Activated CD8-positive, alpha-beta T cell treated with anti-CD3 and anti-CD28 coated beads, Interleukin-2, amount 10 ng/mL, durations not matched to agents 7 days and 5 days (primary cell): ENCODE measurements at regions not wholly inside any gene's neighbourhood (a gene's known extent, or its start where the extent isn't known, plus 50 kb on each side); places are given as distances from the start of the nearest gene placed in this dataset.

Experiments
- ATAC-seq: fragments of 150-1000 bp; cut with Tn5 transposase; one replicate; pipeline ENCODE4 v1.10.0; 2021; ENCODE audit warnings: moderate library complexity
- CTCF ChIA-PET: fragments of 350-600 bp; sonication (Branson Sonifier 250); formaldehyde crosslinking; loops from one replicate; lab custom pipeline; 2021; ENCODE audit warnings: antibody characterized with exemption; lab: Charles Lee
- POLR2A ChIA-PET: fragments of 350-600 bp; sonication (Branson Sonifier 250); formaldehyde crosslinking; loops from one replicate; lab custom pipeline; 2021; ENCODE audit warnings: antibody characterized with exemption; lab: Charles Lee
- DNase-seq: peaks from one replicate; pipeline ENCODE4 v3.0.0-alpha.2; 2020
- H3K27ac Mint-ChIP-seq: one replicate; pipeline ENCODE4 v1.8.0; 2021; ENCODE audit warnings: mild to moderate bottlenecking, mixed read lengths
- H3K27me3 Mint-ChIP-seq: one replicate; pipeline ENCODE4 v1.8.0; 2021; ENCODE audit warnings: low read depth, mixed read lengths
- H3K36me3 Mint-ChIP-seq: one replicate; pipeline ENCODE4 v1.8.0; 2021; ENCODE audit warnings: low read depth, mixed read lengths
- H3K4me1 Mint-ChIP-seq: one replicate; pipeline ENCODE4 v1.8.0; 2021; ENCODE audit warnings: low read depth, mixed read lengths
- H3K4me3 Mint-ChIP-seq: one replicate; pipeline ENCODE4 v1.8.0; 2021; ENCODE audit warnings: mild to moderate bottlenecking, mixed read lengths
- H3K9me3 Mint-ChIP-seq: one replicate; pipeline ENCODE4 v1.8.0; 2022; ENCODE audit warnings: mixed read lengths; ENCODE audit not compliant: insufficient read depth

DNA sequence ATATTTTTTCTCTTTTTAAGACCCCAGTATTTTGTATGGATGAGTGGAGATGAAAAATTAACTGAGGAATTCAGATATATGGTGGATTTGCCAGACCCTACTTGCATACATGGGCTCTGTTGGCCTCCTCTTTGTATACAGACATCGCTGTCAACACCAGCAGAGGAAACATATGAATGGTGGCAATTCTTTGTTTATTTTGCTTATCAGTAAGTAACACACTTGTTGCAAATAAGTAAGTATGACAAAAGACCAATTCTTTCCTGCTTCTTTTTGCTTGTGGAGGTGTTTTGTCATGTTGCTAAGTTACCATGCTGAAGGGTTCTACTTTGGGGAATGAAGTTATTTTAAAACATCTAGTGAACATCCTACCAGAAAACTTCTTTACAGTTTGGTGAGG lies 298.2 kb downstream of the KIF4B start:
- no peak for ATAC-seq
- no peaks in the 10 kb centered on the region for H3K4me1 Mint-ChIP-seq
- CTCF ChIA-PET = no interaction called here
- POLR2A ChIA-PET = interaction anchor here (0.6 kb wide), 1 partner anchor 187 kb away, joined by 4 read pairs; no protein-coding TSS in a partner anchor
- no peak overlapping the region for H3K27ac Mint-ChIP-seq
- H3K9me3 Mint-ChIP-seq = no peaks in the 10 kb centered on the region
- no peaks in the 10 kb centered on the region for H3K27me3 Mint-ChIP-seq
- DNase-seq = no peak
- no peak overlapping the region for H3K4me3 Mint-ChIP-seq
- H3K36me3 Mint-ChIP-seq = no peaks in the 10 kb centered on the region

DNA sequence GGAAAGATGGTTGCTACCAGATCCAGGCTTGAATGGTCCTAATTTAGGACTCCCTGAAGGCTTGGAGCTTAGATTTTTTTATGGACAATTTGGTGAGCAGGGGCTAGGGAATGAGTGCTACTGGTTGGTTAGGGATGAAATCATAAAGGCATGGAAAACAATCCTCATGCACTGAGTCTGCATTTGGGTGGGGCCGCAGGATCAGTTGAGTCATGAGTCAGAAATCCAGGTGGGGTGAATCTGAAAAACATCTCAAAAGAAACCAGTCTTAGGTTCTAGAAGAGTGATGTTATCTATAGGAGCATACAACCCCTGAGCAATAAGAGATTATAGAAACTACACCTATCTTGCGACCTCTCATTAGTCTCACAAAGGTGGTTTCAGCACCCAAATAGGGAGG lies 300.0 kb downstream of the KIF4B start:
- no peak for DNase-seq
- H3K4me3 Mint-ChIP-seq = no peak overlapping the region
- H3K4me1 Mint-ChIP-seq = no peaks in the 10 kb centered on the region
- H3K27ac Mint-ChIP-seq = no peak overlapping the region
- H3K36me3 Mint-ChIP-seq = no peaks in the 10 kb centered on the region
- CTCF ChIA-PET = no interaction called here
- no peaks in the 10 kb centered on the region for H3K9me3 Mint-ChIP-seq
- no peak for ATAC-seq
- POLR2A ChIA-PET = no interaction called here
- no peaks in the 10 kb centered on the region for H3K27me3 Mint-ChIP-seq

GRCh38 chr5:155316070-155316714 lies 302.6 kb downstream of the KIF4B start:
- Mint-ChIP-seq H3K36me3 (no peaks in the 10 kb centered on the region), H3K27me3 (no peaks in the 10 kb centered on the region), H3K4me1 (no peaks in the 10 kb centered on the region), H3K27ac (no peak overlapping the region), H3K9me3 (no peaks in the 10 kb centered on the region), H3K4me3 (no peak overlapping the region)
- POLR2A ChIA-PET = no interaction called here
- CTCF ChIA-PET = no interaction called here
- ATAC-seq = no peak
- no peak for DNase-seq

DNA sequence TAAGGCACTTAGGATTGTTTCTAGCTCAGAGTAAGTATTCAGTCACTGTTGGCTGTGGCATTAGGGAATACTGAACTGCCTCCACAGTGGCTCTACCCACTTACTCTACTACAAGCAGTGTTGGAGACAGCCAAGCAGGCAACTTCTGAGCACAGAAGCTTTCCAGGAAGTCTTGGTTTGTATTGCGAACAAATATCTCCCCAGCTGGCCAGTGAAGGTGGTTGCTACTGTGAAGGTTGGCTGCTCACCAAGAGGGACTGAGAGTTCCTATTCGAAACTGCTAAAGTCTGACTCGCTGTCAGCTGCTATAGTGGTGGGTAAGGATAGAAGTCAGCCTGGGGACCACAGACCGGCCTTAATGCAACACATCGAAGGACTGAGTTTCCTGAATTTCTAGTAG lies 319.1 kb downstream of the KIF4B start:
- Mint-ChIP-seq H3K4me1 (no peaks in the 10 kb centered on the region), H3K36me3 (no peaks in the 10 kb centered on the region), H3K4me3 (no peak overlapping the region), H3K27ac (no peak overlapping the region), H3K9me3 (no peaks in the 10 kb centered on the region), H3K27me3 (no peaks in the 10 kb centered on the region)
- ATAC-seq (no peak), DNase-seq (no peak)
- ChIA-PET POLR2A (no interaction called here), CTCF (no interaction called here)

- ATAC-seq (no peak), DNase-seq (no peak)
- no peak overlapping the region for H3K4me3 Mint-ChIP-seq
- H3K36me3 Mint-ChIP-seq = no peaks in the 10 kb centered on the region
- H3K9me3 Mint-ChIP-seq = no peaks in the 10 kb centered on the region
- ChIA-PET CTCF (no interaction called here), POLR2A (no interaction called here)
- no peaks in the 10 kb centered on the region for H3K27me3 Mint-ChIP-seq
- H3K4me1 Mint-ChIP-seq = no peaks in the 10 kb centered on the region
- H3K27ac Mint-ChIP-seq = no peak overlapping the region
These were observed 329.4 kb downstream of the KIF4B start for GRCh38 chr5:155342956-155343355.

GRCh38 chr5:155343468-155343867 lies 329.9 kb downstream of the KIF4B start:
- CTCF ChIA-PET = no interaction called here
- Mint-ChIP-seq H3K36me3 (no peaks in the 10 kb centered on the region), H3K27me3 (no peaks in the 10 kb centered on the region), H3K4me1 (no peaks in the 10 kb centered on the region), H3K27ac (no peak overlapping the region), H3K4me3 (no peak overlapping the region), H3K9me3 (no peaks in the 10 kb centered on the region)
- DNase-seq (no peak), ATAC-seq (no peak)
- POLR2A ChIA-PET = no interaction called here

DNA sequence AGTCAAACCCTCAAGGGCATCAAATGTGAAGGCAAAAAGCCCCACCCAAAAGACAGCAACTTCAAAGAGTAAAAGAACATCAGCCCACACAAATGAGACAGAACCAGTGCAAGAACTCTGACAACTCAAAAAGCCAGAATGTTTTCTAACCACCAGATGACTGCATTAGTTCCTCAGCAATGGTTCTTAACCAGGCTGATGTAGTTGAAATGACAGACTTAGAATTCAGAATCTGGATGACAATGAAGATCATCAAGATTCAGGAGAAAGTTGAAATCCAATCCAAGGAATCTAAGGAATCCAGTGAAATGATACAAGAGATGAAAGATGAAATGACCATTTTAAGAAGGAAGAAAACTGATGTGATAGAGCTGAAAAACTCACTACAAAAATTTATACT lies 339.7 kb downstream of the KIF4B start:
- Mint-ChIP-seq H3K4me1 (no peaks in the 10 kb centered on the region), H3K4me3 (no peak overlapping the region), H3K27ac (no peak overlapping the region), H3K27me3 (no peaks in the 10 kb centered on the region), H3K36me3 (no peaks in the 10 kb centered on the region), H3K9me3 (peaks cover 7% of the 10 kb centered on the region)
- DNase-seq (no peak), ATAC-seq (no peak)
- POLR2A ChIA-PET = no interaction called here
- CTCF ChIA-PET = no interaction called here

- no peaks in the 10 kb centered on the region for H3K4me1 Mint-ChIP-seq
- CTCF ChIA-PET = no interaction called here
- no peak overlapping the region for H3K4me3 Mint-ChIP-seq
- no peaks in the 10 kb centered on the region for H3K27me3 Mint-ChIP-seq
- ATAC-seq (no peak), DNase-seq (no peak)
- POLR2A ChIA-PET = no interaction called here
- no peaks in the 10 kb centered on the region for H3K9me3 Mint-ChIP-seq
- H3K27ac Mint-ChIP-seq = no peak overlapping the region
- no peaks in the 10 kb centered on the region for H3K36me3 Mint-ChIP-seq
These were observed 352.5 kb downstream of the KIF4B start for GRCh38 chr5:155366096-155366495.

GRCh38 chr5:155367841-155368240 lies 354.3 kb downstream of the KIF4B start:
- CTCF ChIA-PET = no interaction called here
- H3K4me1 Mint-ChIP-seq = no peaks in the 10 kb centered on the region
- H3K27me3 Mint-ChIP-seq = no peaks in the 10 kb centered on the region
- no peak overlapping the region for H3K27ac Mint-ChIP-seq
- no peak overlapping the region for H3K4me3 Mint-ChIP-seq
- DNase-seq (no peak), ATAC-seq (no peak)
- POLR2A ChIA-PET = interaction anchor here (0.6 kb wide), 1 partner anchor 21 kb away, joined by 3 read pairs; no protein-coding TSS in a partner anchor
- peaks cover 4% of the 10 kb centered on the region for H3K9me3 Mint-ChIP-seq
- H3K36me3 Mint-ChIP-seq = no peaks in the 10 kb centered on the region

DNA sequence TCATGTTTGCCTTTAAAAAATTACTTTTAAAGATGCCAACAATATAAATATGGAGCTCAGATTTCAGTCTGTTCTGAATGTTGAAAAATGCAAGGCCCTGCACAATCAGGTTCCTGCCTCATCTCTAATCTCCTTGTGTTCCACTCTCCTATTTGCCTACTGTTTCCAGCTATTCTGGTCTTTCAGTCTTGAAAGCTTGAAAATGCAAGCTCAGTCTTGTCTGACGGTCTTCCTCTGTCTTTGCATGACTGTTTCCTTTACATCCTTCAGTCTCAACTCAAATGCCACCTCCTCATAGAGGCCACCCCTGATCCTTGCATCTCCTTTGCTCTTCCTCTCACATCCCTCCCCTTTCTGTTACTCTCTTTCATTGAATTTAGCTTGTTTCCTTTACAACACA lies 354.9 kb downstream of the KIF4B start:
- Mint-ChIP-seq H3K4me1 (no peaks in the 10 kb centered on the region), H3K27ac (no peak overlapping the region), H3K9me3 (peaks cover 4% of the 10 kb centered on the region), H3K27me3 (no peaks in the 10 kb centered on the region), H3K36me3 (no peaks in the 10 kb centered on the region), H3K4me3 (no peak overlapping the region)
- no peak for DNase-seq
- CTCF ChIA-PET = no interaction called here
- POLR2A ChIA-PET = interaction anchor here (0.6 kb wide), 1 partner anchor 21 kb away, joined by 3 read pairs; no protein-coding TSS in a partner anchor
- no peak for ATAC-seq

- DNase-seq (no peak), ATAC-seq (no peak)
- Mint-ChIP-seq H3K27me3 (no peaks in the 10 kb centered on the region), H3K9me3 (no peaks in the 10 kb centered on the region), H3K4me1 (no peaks in the 10 kb centered on the region), H3K36me3 (no peaks in the 10 kb centered on the region), H3K4me3 (no peak overlapping the region), H3K27ac (no peak overlapping the region)
- ChIA-PET CTCF (no interaction called here), POLR2A (no interaction called here)
These were observed 366.9 kb downstream of the KIF4B start for GRCh38 chr5:155380480-155380879.

DNA sequence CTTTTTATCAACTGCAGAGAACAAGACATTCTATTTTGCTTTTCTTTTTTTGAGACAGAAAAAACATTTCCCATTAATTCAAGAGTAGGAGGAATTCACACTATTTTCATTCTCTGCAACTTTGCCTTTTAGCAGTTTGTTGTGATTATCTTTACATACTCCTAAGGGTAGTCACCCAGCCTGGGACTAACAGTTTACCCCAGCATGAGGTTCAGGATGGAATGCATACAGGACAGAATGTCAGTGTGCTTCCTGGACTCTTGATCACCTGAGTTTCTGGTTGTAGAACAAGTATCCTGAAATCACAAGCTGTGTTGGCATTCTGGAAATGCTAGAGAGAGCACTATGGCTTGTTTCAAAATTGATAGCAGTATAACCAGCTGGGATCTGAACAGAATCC lies 368.1 kb downstream of the KIF4B start:
- H3K27me3 Mint-ChIP-seq = no peaks in the 10 kb centered on the region
- H3K4me3 Mint-ChIP-seq = no peak overlapping the region
- ChIA-PET CTCF (no interaction called here), POLR2A (no interaction called here)
- no peaks in the 10 kb centered on the region for H3K4me1 Mint-ChIP-seq
- no peaks in the 10 kb centered on the region for H3K36me3 Mint-ChIP-seq
- no peaks in the 10 kb centered on the region for H3K9me3 Mint-ChIP-seq
- DNase-seq (no peak), ATAC-seq (no peak)
- H3K27ac Mint-ChIP-seq = no peak overlapping the region

GRCh38 chr5:155389498-155389897 lies 375.9 kb downstream of the KIF4B start:
- ChIA-PET CTCF (no interaction called here), POLR2A (interaction anchor here (0.6 kb wide), 1 partner anchor 21 kb away, joined by 3 read pairs; no protein-coding TSS in a partner anchor)
- Mint-ChIP-seq H3K27me3 (no peaks in the 10 kb centered on the region), H3K36me3 (no peaks in the 10 kb centered on the region), H3K9me3 (no peaks in the 10 kb centered on the region), H3K4me3 (no peak overlapping the region), H3K4me1 (no peaks in the 10 kb centered on the region), H3K27ac (no peak overlapping the region)
- no peak for ATAC-seq
- no peak for DNase-seq
